Loucy (cell line): ENCODE measurements at regions not wholly inside any gene's neighbourhood (a gene's known extent, or its start where the extent isn't known, plus 50 kb on each side); places are given as distances from the start of the nearest gene placed in this dataset.

Experiments used
- H2AFZ ChIP-seq: fragments of 200-600 bp; sonication (generic); 2 replicates; pipeline ENCODE4 v1.6.0; 2016; ENCODE audit warnings: antibody characterized with exemption, mild to moderate bottlenecking, low read length, moderate library complexity
- H3F3A ChIP-seq: fragments of 200-600 bp; 2 replicates; pipeline ENCODE4 v1.6.0; 2016; ENCODE audit warnings: antibody characterized with exemption, low read depth, mild to moderate bottlenecking
- H3K27me3 ChIP-seq: fragments of 200-600 bp; sonication (generic); 2 replicates; pipeline ENCODE4 v1.6.1; 2014; ENCODE audit warnings: low read length, mild to moderate bottlenecking; ENCODE audit not compliant: insufficient read depth, poor library complexity, severe bottlenecking
- H3K36me3 ChIP-seq: fragments of 200-600 bp; sonication (generic); 2 replicates; pipeline ENCODE4 v1.6.1; 2016; ENCODE audit warnings: low read length; ENCODE audit not compliant: insufficient read depth
- H3K4me1 ChIP-seq: fragments of 200-600 bp; sonication (generic); 2 replicates; pipeline ENCODE4 v1.5.1; 2014; ENCODE audit warnings: low read length, mild to moderate bottlenecking; ENCODE audit not compliant: insufficient read depth, poor library complexity, severe bottlenecking
- H3K4me2 ChIP-seq: fragments of 200-600 bp; sonication (generic); 2 replicates; pipeline ENCODE4 v1.6.0; 2014; ENCODE audit warnings: antibody characterized with exemption, low read length, low read depth, mild to moderate bottlenecking; ENCODE audit not compliant: poor library complexity, severe bottlenecking
- H3K4me3 ChIP-seq: fragments of 200-600 bp; sonication (generic); 2 replicates; pipeline ENCODE4 v1.5.1; 2014; ENCODE audit warnings: low read length, mild to moderate bottlenecking, mixed read lengths; ENCODE audit not compliant: poor library complexity, severe bottlenecking
- H3K79me2 ChIP-seq: fragments of 200-600 bp; sonication (generic); 2 replicates; pipeline ENCODE4 v1.6.1; 2014; ENCODE audit warnings: low read length; ENCODE audit not compliant: insufficient read depth
- H3K9ac ChIP-seq: fragments of 200-600 bp; sonication (generic); 2 replicates; pipeline ENCODE4 v1.6.0; 2014; ENCODE audit warnings: mild to moderate bottlenecking, low read depth, low read length, moderate library complexity; ENCODE audit not compliant: poor library complexity, severe bottlenecking
- H3K9me2 ChIP-seq: fragments of 200-600 bp; sonication (generic); replicated peaks from 2 replicates; pipeline ENCODE4 v1.6.1; 2016; ENCODE audit warnings: low read depth, low read length, mixed read lengths
- H3K9me3 ChIP-seq: fragments of 200-600 bp; sonication (generic); 2 replicates; pipeline ENCODE4 v1.6.1; 2014; ENCODE audit warnings: mild to moderate bottlenecking, antibody characterized with exemption, low read length, low read depth; ENCODE audit not compliant: insufficient read depth
- H4K20me1 ChIP-seq: fragments of 200-600 bp; sonication (generic); 2 replicates; pipeline ENCODE4 v1.6.0; 2014; ENCODE audit warnings: antibody characterized with exemption, low read length, mild to moderate bottlenecking; ENCODE audit not compliant: insufficient read depth, poor library complexity, severe bottlenecking
- CTCF ChIP-seq: fragments of 200-600 bp; sonication (generic); conservative IDR thresholded peaks from 2 replicates; pipeline ENCODE4 v1.5.1; 2014; ENCODE audit warnings: mild to moderate bottlenecking, antibody characterized with exemption, low read length
- EZH2phosphoT487 ChIP-seq: fragments of 200-600 bp; IDR thresholded peaks from 2 replicates; pipeline ENCODE4 v1.6.1; 2018; ENCODE audit warnings: antibody characterized with exemption, mild to moderate bottlenecking, moderate library complexity, borderline replicate concordance

GRCh38 chr6:152918991-152919390 is 63.9 kb downstream of the FBXO5 start:
- no peaks in the 10 kb centered on the region for H3K36me3 ChIP-seq
- no peak overlapping the region for H3K4me3 ChIP-seq
- H3K4me1 ChIP-seq, result peaks cover 14% of the 10 kb centered on the region
- H3K79me2 ChIP-seq, result no peaks in the 10 kb centered on the region
- no peaks in the 10 kb centered on the region for H3K9me2 ChIP-seq
- no peaks in the 10 kb centered on the region for H3F3A ChIP-seq
- no peaks in the 10 kb centered on the region for H3K27me3 ChIP-seq
- no peaks in the 10 kb centered on the region for H4K20me1 ChIP-seq
- no peak overlapping the region for H2AFZ ChIP-seq
- no peak overlapping the region for H3K4me2 ChIP-seq
- H3K9me3 ChIP-seq, result no peaks in the 10 kb centered on the region
- H3K9ac ChIP-seq, result no peak overlapping the region
- TF ChIP-seq EZH2phosphoT487, result no peak
- TF ChIP-seq CTCF, result no peak

GRCh38 chr6:152920016-152920415 is 62.8 kb downstream of the FBXO5 start:
- no peaks in the 10 kb centered on the region for H4K20me1 ChIP-seq
- no peaks in the 10 kb centered on the region for H3K9me2 ChIP-seq
- no peaks in the 10 kb centered on the region for H3K79me2 ChIP-seq
- TF ChIP-seq CTCF, result no peak
- no peak for TF ChIP-seq EZH2phosphoT487
- peaks cover 14% of the 10 kb centered on the region for H3K4me1 ChIP-seq
- no peaks in the 10 kb centered on the region for H3F3A ChIP-seq
- H2AFZ ChIP-seq, result no peak overlapping the region
- H3K9ac ChIP-seq, result no peak overlapping the region
- H3K4me2 ChIP-seq, result no peak overlapping the region
- no peaks in the 10 kb centered on the region for H3K9me3 ChIP-seq
- H3K27me3 ChIP-seq, result no peaks in the 10 kb centered on the region
- no peaks in the 10 kb centered on the region for H3K36me3 ChIP-seq
- H3K4me3 ChIP-seq, result no peak overlapping the region
